Stimulated activated CD4-positive, alpha-beta T cell treated with anti-CD3 and anti-CD28 coated beads, TNF-alpha, amount 100 ng/mL, for 1 hour (primary cell): ENCODE measurements at regions not wholly inside any gene's neighbourhood (a gene's known extent, or its start where the extent isn't known, plus 50 kb on each side); places are given as distances from the start of the nearest gene placed in this dataset.
"Not testable (repeated sequence)": the region's sequence is repeated elsewhere in the genome, so short reads cannot be mapped to it uniquely, and the experiment has no call there.

Experiments used
- DNase-seq, 3 donors: peaks; one replicate each; pipeline ENCODE4 v3.0.0-alpha.2; 2020; ENCODE audit warnings: low read depth in 3 of 3, low spot score in 1 of 3

DNA sequence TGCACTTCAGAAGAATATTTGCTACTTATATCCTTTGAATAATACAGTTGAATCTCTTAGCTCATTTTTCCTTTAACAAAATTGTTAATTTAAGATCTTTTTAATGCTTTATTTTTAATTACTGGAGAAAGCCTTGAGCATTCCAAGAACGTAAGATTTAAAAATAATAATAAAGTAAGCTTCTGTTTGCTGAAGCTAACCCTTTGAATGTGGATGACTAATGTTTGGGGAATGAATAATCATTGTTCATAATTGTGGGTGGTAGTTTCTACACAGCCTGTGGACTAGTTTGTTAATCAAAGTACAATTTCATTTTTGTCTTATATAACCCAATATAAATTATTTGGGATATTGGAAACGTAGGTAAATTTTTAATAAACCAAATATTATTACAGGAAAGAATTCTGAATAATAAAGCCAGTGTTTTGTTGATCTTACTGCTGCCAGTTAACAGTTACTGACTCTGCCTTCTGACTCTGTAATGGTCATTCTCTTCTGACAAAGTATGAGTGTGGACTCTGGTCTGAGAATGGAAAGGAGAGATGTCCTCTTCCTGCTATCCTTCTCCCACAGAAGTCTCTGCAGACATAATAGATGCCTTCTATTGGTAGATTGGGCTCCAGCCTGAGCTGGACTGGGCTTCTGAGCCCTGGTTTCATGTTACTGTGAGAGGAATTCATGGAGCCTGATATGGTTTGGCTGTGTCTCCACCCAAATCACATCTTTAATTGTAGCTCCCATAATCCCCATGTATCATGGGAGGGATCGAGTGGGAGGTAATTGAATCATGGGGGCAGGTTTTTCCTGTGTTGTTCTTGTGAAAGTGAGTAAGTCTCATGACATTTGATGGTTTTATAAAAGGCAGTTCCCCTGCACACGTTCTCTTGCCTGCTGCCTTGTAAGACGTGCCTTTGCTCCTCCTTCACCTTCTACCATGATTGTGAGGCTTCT is 292.7 kb upstream of the SLC39A10 start:
- no peak for DNase-seq

DNA sequence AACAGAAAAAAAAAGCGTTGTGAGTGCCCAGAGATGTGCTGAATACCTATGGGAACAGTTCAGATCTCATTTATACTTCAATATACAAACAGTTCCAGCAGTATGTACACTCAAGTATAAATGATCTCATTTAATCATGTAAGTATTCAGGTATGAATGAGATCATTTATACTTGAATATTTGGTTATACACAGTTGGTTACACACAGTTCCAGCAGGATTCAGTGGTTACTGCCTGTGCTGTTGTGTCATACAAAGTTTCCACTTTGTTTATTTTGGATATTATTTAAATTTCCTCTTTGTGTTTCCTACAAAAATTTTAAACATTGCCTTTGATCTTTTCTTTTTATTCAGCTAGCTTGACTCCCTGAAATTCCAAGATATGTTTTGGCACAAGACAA is 293.5 kb upstream of the SLC39A10 start:
- no peak for DNase-seq

- DNase-seq, result no peak
Measured at GRCh38 chr2:195360242-195360641, 296.8 kb upstream of the SLC39A10 start.

GRCh38 chr2:195359043-195359735 is 297.8 kb upstream of the SLC39A10 start:
- DNase-seq, result no peak

GRCh38 chr2:195356920-195357440 is 300.0 kb upstream of the SLC39A10 start:
- no peak for DNase-seq

GRCh38 chr2:195356026-195356425 is 301.0 kb upstream of the SLC39A10 start:
- no peak for DNase-seq

DNA sequence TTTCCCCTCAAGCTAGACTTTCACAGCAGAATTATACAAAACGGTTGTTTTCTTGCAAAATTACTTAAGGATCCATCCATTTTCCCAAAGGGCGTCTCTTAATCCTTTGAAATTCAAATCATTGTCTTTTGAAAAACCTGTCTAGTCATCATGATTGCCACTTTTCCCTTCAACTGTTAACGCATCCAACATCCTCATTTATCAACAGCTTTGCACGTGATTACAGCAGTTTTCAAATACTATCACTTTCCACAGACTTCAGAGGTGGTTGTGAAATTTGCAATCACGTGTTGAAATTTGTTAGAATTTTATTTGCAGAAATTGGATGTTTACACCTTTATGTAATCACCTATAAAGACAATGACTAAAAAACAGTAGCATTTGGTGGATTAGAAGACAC is 304.4 kb upstream of the SLC39A10 start:
- DNase-seq, result no peak

- no peak for DNase-seq
Measured at GRCh38 chr2:195343942-195344530, 313.0 kb upstream of the SLC39A10 start.

GRCh38 chr2:195343540-195343939 is 313.5 kb upstream of the SLC39A10 start:
- no peak for DNase-seq

DNA sequence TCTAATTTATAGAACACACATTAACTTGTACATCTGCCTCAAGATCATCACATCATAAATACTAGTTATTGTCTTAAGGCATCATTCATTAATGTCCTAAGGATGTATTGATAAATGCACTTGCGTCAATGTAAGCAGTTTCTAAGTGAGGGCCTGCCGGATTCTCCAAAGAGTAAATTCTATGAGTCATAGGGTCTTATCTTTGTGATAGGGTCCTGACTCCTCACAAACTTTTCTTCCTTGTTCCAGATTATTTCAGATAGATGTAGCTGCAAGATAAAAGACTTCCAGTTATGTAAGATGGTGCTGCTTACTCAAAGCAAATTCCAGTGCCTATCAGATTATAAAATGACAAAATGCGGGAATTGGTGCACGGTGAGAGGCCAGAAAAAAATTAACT is 315.0 kb upstream of the SLC39A10 start:
- no peak for DNase-seq

GRCh38 chr2:195338856-195339255 is 318.2 kb upstream of the SLC39A10 start:
- DNase-seq, result no peak

DNA sequence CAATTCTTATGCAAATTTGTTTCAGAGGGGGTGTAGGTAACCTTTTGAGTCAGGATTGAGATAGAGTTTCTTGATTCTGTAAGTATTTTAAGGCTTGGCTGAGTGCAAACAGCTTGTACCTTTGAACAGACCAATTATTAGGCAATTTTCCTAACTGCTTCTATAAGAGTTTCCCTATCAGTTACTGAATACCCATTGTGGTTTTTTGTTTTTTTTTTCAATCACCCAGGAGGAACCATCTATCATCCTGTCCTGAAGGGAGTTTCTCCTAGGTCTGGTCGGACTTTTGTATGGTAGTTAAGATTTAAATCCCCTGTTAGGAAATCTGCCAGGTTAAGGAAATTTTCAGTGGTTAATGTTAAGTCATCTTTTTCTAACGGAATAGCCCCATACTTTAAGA is 319.4 kb upstream of the SLC39A10 start:
- no peak for DNase-seq

GRCh38 chr2:195333869-195334268 is 323.2 kb upstream of the SLC39A10 start:
- no peak for DNase-seq

DNA sequence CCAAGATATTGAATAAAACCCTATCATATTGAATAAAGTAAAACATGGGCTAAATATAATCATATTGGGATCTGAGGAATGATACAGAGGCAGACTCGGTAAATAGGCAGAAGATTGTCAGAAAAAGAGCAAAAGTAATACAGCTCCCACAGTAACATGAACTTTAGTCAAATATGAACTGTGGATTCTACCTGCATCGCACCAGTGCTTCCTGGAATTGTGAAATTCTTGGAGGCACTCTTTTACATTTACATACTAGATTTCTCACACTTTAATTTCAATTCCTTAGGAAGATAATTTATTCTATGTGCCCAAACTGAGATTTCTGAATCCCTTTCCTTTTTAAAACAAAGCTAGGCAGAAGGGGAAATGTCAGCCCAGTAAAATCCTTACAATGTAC is 325.1 kb upstream of the SLC39A10 start:
- no peak for DNase-seq

GRCh38 chr2:195331129-195331528 is 325.9 kb upstream of the SLC39A10 start:
- DNase-seq, result no peak

DNA sequence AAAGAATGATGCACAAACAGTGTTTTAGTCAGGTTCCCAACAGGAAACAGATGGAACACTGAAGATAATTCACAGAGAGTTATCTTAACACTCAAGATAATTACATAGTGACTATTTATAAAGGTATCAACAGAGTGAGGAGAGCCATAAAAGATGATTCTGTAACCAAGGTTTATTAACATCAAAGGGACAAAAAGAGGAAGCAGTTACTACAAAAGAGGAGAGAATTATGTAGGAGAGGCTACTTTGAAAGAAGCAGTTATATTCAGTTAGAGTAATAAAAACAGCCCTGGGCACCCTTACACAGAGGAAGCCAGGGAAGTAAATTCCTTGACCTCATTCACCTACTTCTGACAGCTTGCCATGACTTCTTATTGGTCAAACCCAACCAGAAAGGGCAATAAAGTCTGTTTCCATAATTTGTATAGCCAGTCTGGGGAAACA is 326.5 kb upstream of the SLC39A10 start:
- no peak for DNase-seq

GRCh38 chr2:195329784-195330183 is 327.2 kb upstream of the SLC39A10 start:
- DNase-seq, result not testable (repeated sequence)

DNA sequence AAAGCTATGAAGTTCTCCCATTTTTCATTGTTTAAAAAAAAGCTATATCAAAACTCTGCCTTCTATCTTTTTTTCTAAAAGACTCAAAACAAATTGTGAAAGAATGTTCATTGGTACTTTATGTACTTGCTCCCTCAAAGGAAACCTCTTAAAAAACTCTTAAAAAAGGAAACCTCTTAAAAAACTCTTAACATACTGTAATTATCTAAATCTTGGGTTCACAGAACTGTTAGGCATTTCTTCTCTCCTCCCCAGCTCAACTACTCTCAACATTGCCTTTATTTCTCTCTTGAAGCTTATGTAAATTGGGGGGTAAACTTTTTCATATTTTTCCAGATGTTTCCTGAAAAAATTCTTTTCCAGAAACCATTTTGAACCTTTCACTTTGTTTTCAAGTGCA is 330.5 kb upstream of the SLC39A10 start:
- no peak for DNase-seq

GRCh38 chr2:195322324-195322723 is 334.7 kb upstream of the SLC39A10 start:
- DNase-seq, result no peak

- no peak for DNase-seq
Measured at GRCh38 chr2:195320413-195320973, 336.5 kb upstream of the SLC39A10 start.
